Spleen (tissue), 11 donors: ENCODE measurements at regions not wholly inside any gene's neighbourhood (a gene's known extent, or its start where the extent isn't known, plus 50 kb on each side); places are given as distances from the start of the nearest gene placed in this dataset.

Experiments used
- DNase-seq: peaks from one replicate; pipeline ENCODE4 v3.0.0-alpha.2; 2020
- H3K27ac ChIP-seq, 8 donors: fragments of 200-600 bp; sonication (generic) in 7 of 8; 1 replicate in 4 of 8; 2 replicates in 4 of 8; pipeline versions ENCODE4 v1.5.0 to v1.8.0; 2016 to 2021; ENCODE audit warnings: inconsistent platforms in 4 of 8, mild to moderate bottlenecking in 4 of 8, moderate library complexity in 1 of 8
- H3K27me3 ChIP-seq, 7 donors: fragments of 200-600 bp; sonication (generic) in 6 of 7; replicated peaks in 1 of 7; 1 replicate in 4 of 7; 2 replicates in 3 of 7; pipeline versions ENCODE4 v1.5.0 to v1.8.0; 2016 to 2021; ENCODE audit warnings: inconsistent platforms in 3 of 7, mild to moderate bottlenecking in 1 of 7
- H3K36me3 ChIP-seq, 6 donors: fragments of 200-600 bp; sonication (generic) in 5 of 6; 1 replicate in 4 of 6; 2 replicates in 2 of 6; pipeline versions ENCODE4 v1.5.0 to v1.8.0; 2016 to 2021; ENCODE audit warnings: inconsistent platforms in 2 of 6
- H3K4me1 ChIP-seq, 6 donors: fragments of 200-600 bp; sonication (generic) in 5 of 6; 1 replicate in 3 of 6; 2 replicates in 3 of 6; pipeline versions ENCODE4 v1.5.0 to v1.8.0; 2016 to 2021; ENCODE audit warnings: inconsistent platforms in 3 of 6
- H3K4me3 ChIP-seq, 8 donors: fragments of 200-600 bp; sonication (generic) in 7 of 8; 1 replicate in 4 of 8; 2 replicates in 4 of 8; pipeline versions ENCODE4 v1.5.0 to v1.8.0; 2016 to 2021; ENCODE audit warnings: inconsistent platforms in 4 of 8, mild to moderate bottlenecking in 4 of 8, moderate library complexity in 2 of 8
- H3K9me3 ChIP-seq, 8 donors: fragments of 200-600 bp; sonication (generic) in 7 of 8; 1 replicate in 4 of 8; 2 replicates in 4 of 8; pipeline versions ENCODE4 v1.5.0 to v1.8.0; 2016 to 2021; ENCODE audit warnings: inconsistent platforms in 4 of 8
- CTCF ChIP-seq, 11 experiments: fragments of 200-600 bp in 7 of 11; fragments of 450-650 bp in 4 of 11; sonication (generic) in 4 of 11; IDR thresholded peaks in 8 of 11; conservative IDR thresholded peaks in 3 of 11; 1 replicate in 7 of 11; 2 replicates in 4 of 11; pipeline versions ENCODE4 v1.4.0 to v1.8.0; 2016 to 2021; ENCODE audit warnings: antibody characterized with exemption in 11 of 11, inconsistent platforms in 4 of 11, mild to moderate bottlenecking in 1 of 11
- POLR2A ChIP-seq, 3 donors: fragments of 450-650 bp; IDR thresholded peaks; one replicate each; pipeline ENCODE4 v1.5.1; 2017; ENCODE audit warnings: antibody characterized with exemption in 3 of 3, mild to moderate bottlenecking in 1 of 3
- POLR2AphosphoS5 ChIP-seq, 3 donors: sonication (generic); formaldehyde crosslinking; IDR thresholded peaks; one replicate each; pipeline ENCODE4 v1.5.1; 2017; ENCODE audit warnings: antibody characterized with exemption in 3 of 3
- WGBS, 5 donors: extraction: QIAGEN DNeasy Blood & Tissue Kit in 3 of 5; methylation state at CpG; one replicate each; pipeline versions ENCODE4 v1.1.5 to v1.1.7; 2013 to 2018; 5-methylcytosine and 5-hydroxymethylcytosine counted together
- intact Hi-C: fragments of 100-400 bp; cut with DNase I; formaldehyde crosslinking; loops from one replicate; pipeline ENCODE4 v1.15.0; 2023; ENCODE audit warnings: low total_unique reads
- donor health status: healthy with polysubstance abuse.
- donor health status: DM: no; HTN: no; CAD: no; lungs with moderate emphysema.
- donor health status: DM: no; HTN: no; CAD: no.
- donor health status: Bipolar disorder and iron deficiency.
- donor health status: healthy.
- donor health status: DM: no; HTN: no; CAD: no.
- donor health status: DM: yes; HTN: yes; CAD: no.

- no peak for TF ChIP-seq POLR2AphosphoS5 (IDR thresholded peaks at IDR 0.05)
- no peaks in the 10 kb centered on the region for H3K27me3 ChIP-seq
- WGBS, 5 donors = 52 to 68% (median 62%) methylated on average over 6 of the region's 6 CpGs
- intact Hi-C loops = no loop called here
- no peak overlapping the region for H3K27ac ChIP-seq
- H3K4me3 ChIP-seq = no peak overlapping the region
- DNase-seq = no peak
- H3K9me3 ChIP-seq = no peaks in the 10 kb centered on the region
- H3K4me1 ChIP-seq = no peaks in the 10 kb centered on the region
- no peaks in the 10 kb centered on the region for H3K36me3 ChIP-seq
Observed at GRCh38 chr2:228507231-228507824, 325.8 kb upstream of the SPHKAP start.

- H3K4me3 ChIP-seq = no peak overlapping the region
- H3K27ac ChIP-seq = no peak overlapping the region
- no peaks in the 10 kb centered on the region for H3K36me3 ChIP-seq
- no peak for DNase-seq
- H3K9me3 ChIP-seq = no peaks in the 10 kb centered on the region
- intact Hi-C loops = no loop called here
- no peak for TF ChIP-seq POLR2A (IDR thresholded peaks at IDR 0.05)
- no peak for TF ChIP-seq POLR2AphosphoS5 (IDR thresholded peaks at IDR 0.05)
- no peak for TF ChIP-seq CTCF (IDR thresholded peaks at IDR 0.05 in 8 of 11, conservative IDR thresholded peaks at IDR 0.05 in 3 of 11)
- no peaks in the 10 kb centered on the region for H3K4me1 ChIP-seq
- H3K27me3 ChIP-seq = no peaks in the 10 kb centered on the region
Observed at GRCh38 chr2:228503731-228504130, 322.2 kb upstream of the SPHKAP start.

GRCh38 chr2:228493852-228494251 lies 312.4 kb upstream of the SPHKAP start:
- H3K27me3 ChIP-seq = no peaks in the 10 kb centered on the region

GRCh38 chr2:228479014-228479413 lies 297.5 kb upstream of the SPHKAP start:
- no peak overlapping the region for H3K27ac ChIP-seq
- H3K4me3 ChIP-seq = no peak overlapping the region
- peaks cover 0 to 10% (median under 1%) of the 10 kb centered on the region in 8 donors for H3K9me3 ChIP-seq
- no peaks in the 10 kb centered on the region for H3K36me3 ChIP-seq
- H3K27me3 ChIP-seq = no peaks in the 10 kb centered on the region
- TF ChIP-seq POLR2A (IDR thresholded peaks at IDR 0.05) (no peak), CTCF (IDR thresholded peaks at IDR 0.05 in 8 of 11, conservative IDR thresholded peaks at IDR 0.05 in 3 of 11) (no peak), POLR2AphosphoS5 (IDR thresholded peaks at IDR 0.05) (no peak)
- intact Hi-C loops = no loop called here
- H3K4me1 ChIP-seq = no peaks in the 10 kb centered on the region
- DNase-seq = no peak

More at GRCh38 chr2:228493852-228494251, 312.4 kb upstream of the SPHKAP start:
- no peak for TF ChIP-seq POLR2A (IDR thresholded peaks at IDR 0.05)
- TF ChIP-seq POLR2AphosphoS5 (IDR thresholded peaks at IDR 0.05) = no peak
- no peak for TF ChIP-seq CTCF (IDR thresholded peaks at IDR 0.05 in 8 of 11, conservative IDR thresholded peaks at IDR 0.05 in 3 of 11)
- Histone ChIP-seq H3K36me3 (no peaks in the 10 kb centered on the region), H3K9me3 (peaks cover 0 to 5% (median 0%) of the 10 kb centered on the region in 8 donors), H3K4me3 (no peak overlapping the region), H3K4me1 (no peaks in the 10 kb centered on the region), H3K27ac (no peak overlapping the region)
- intact Hi-C loops = no loop called here
- no peak for DNase-seq
- WGBS, 5 donors = 88 to 96% (median 93%) methylated on average over 3 of the region's 3 CpGs

- DNase-seq = no peak
- Histone ChIP-seq H3K27ac (no peak overlapping the region), H3K27me3 (no peaks in the 10 kb centered on the region), H3K4me3 (no peak overlapping the region), H3K9me3 (peaks cover 0 to 22% (median 5%) of the 10 kb centered on the region in 8 donors), H3K36me3 (no peaks in the 10 kb centered on the region), H3K4me1 (no peaks in the 10 kb centered on the region)
- intact Hi-C loops = no loop called here
- no peak for TF ChIP-seq POLR2A (IDR thresholded peaks at IDR 0.05)
- TF ChIP-seq POLR2AphosphoS5 (IDR thresholded peaks at IDR 0.05) = no peak
- TF ChIP-seq CTCF (IDR thresholded peaks at IDR 0.05 in 8 of 11, conservative IDR thresholded peaks at IDR 0.05 in 3 of 11) = no peak
- WGBS, 5 donors = 41 to 73% (median 54%) methylated on average over 1 to 2 of the region's 2 CpGs
Observed at GRCh38 chr2:228474466-228474865, 293.0 kb upstream of the SPHKAP start.
